ENCODE measurements at regions not wholly inside any gene's neighbourhood (a gene's known extent, or its start where the extent isn't known, plus 50 kb on each side); places are given as distances from the start of the nearest gene placed in this dataset.

DNA sequence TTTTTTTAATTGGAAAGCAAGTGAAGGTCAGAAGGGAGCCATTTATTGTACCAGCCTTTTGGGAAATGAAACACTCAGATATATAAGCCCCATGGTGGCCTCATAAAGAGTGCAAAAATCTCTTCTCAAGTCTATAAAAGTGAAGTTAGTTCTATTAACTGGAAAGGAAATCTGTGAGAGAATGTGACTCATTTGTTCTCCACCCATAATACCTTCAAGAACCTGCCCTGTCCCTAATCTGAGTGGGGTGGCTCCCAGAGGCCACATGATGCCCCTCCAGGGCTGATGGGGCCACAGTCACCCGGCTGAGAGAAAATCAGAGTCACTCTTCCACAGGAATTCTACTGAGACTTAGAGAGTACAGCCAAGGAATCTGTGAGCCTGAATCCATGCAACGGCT is 65.8 kb upstream of the SERP2 start:
- TF ChIP-seq POLR2AphosphoS5 (IDR thresholded peaks at IDR 0.05) (no peak), POLR2A (IDR thresholded peaks at IDR 0.05) (no peak), EP300 (IDR thresholded peaks at IDR 0.05) (no peak)
- TF ChIP-seq, protein P1, sequence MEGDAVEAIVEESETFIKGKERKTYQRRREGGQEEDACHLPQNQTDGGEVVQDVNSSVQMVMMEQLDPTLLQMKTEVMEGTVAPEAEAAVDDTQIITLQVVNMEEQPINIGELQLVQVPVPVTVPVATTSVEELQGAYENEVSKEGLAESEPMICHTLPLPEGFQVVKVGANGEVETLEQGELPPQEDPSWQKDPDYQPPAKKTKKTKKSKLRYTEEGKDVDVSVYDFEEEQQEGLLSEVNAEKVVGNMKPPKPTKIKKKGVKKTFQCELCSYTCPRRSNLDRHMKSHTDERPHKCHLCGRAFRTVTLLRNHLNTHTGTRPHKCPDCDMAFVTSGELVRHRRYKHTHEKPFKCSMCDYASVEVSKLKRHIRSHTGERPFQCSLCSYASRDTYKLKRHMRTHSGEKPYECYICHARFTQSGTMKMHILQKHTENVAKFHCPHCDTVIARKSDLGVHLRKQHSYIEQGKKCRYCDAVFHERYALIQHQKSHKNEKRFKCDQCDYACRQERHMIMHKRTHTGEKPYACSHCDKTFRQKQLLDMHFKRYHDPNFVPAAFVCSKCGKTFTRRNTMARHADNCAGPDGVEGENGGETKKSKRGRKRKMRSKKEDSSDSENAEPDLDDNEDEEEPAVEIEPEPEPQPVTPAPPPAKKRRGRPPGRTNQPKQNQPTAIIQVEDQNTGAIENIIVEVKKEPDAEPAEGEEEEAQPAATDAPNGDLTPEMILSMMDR (IDR thresholded peaks at IDR 0.05): no peak

All from suprapubic skin (tissue), 4 donors.